GM23248 (cell line): ENCODE measurements at regions not wholly inside any gene's neighbourhood (a gene's known extent, or its start where the extent isn't known, plus 50 kb on each side); places are given as distances from the start of the nearest gene placed in this dataset.

Experiments
- EZH2 ChIP-seq: fragments of 200-600 bp; sonication (generic); IDR thresholded peaks from 2 replicates; pipeline ENCODE4 v1.6.1; 2018; ENCODE audit warnings: antibody characterized with exemption, mild to moderate bottlenecking; ENCODE audit not compliant: insufficient read depth, poor library complexity, severe bottlenecking
- EZH2phosphoT487 ChIP-seq: fragments of 200-600 bp; sonication (generic); IDR thresholded peaks from 2 replicates; pipeline ENCODE4 v1.6.1; 2018; ENCODE audit warnings: antibody characterized with exemption, moderate library complexity, mild to moderate bottlenecking, low read depth; ENCODE audit not compliant: insufficient read depth

DNA sequence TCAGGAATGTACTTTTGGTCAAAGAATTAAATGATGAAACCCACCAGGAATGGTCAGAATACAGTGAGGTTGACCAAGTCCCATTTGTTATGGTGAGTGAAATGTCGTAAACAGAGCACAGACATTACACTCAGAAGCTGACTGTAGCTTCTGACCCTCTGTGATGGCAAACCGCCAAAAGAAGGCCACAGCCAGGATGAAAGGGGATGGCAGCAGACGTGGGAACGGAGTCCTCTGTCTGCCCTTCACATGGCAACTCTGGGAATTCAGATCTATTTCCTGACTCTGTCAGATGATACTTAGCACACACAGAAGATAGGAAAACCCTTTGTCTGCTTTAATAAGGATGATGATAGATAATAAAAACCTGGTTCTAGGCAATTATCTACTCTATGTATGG lies 757.1 kb downstream of the SORCS3 start:
- TF ChIP-seq EZH2 (no peak), EZH2phosphoT487 (no peak)
